ENCODE measurements at regions not wholly inside any gene's neighbourhood (a gene's known extent, or its start where the extent isn't known, plus 50 kb on each side); places are given as distances from the start of the nearest gene placed in this dataset.

- TF ChIP-seq CTCF (IDR thresholded peaks at IDR 0.05; ENCODE audit: poor library complexity) = no peak
- TF ChIP-seq EZH2phosphoT487 (IDR thresholded peaks at IDR 0.05; ENCODE audit: low read depth, severe bottlenecking, unreplicated experiment) = no peak
Measured at GRCh38 chr5:173450188-173450587, 122.0 kb upstream of the STC2 start.

All from hepatocyte (in vitro differentiated cells).